ENCODE measurements at regions not wholly inside any gene's neighbourhood (a gene's known extent, or its start where the extent isn't known, plus 50 kb on each side); places are given as distances from the start of the nearest gene placed in this dataset.

- TF ChIP-seq CTCF (IDR thresholded peaks at IDR 0.05; ENCODE audit: insufficient read depth, missing control alignments), result no peak
- FAIRE-seq, result no peak
- DNase-seq (ENCODE audit: insufficient read length, low spot score), result no peak
Observed at GRCh38 chr5:81843845-81844244, 92.9 kb upstream of the SSBP2 start.

- FAIRE-seq (no peak), DNase-seq (ENCODE audit: insufficient read length, low spot score) (no peak)
- TF ChIP-seq CTCF (IDR thresholded peaks at IDR 0.05; ENCODE audit: insufficient read depth, missing control alignments), result no peak
Observed at GRCh38 chr5:81842795-81843398, 92.0 kb upstream of the SSBP2 start.

- no peak for TF ChIP-seq CTCF (IDR thresholded peaks at IDR 0.05; ENCODE audit: insufficient read depth, missing control alignments)
- DNase-seq (ENCODE audit: insufficient read length, low spot score) (no peak), FAIRE-seq (no peak)
Observed at GRCh38 chr5:81839034-81839433, 88.1 kb upstream of the SSBP2 start.

GRCh38 chr5:81838307-81838906 lies 87.5 kb upstream of the SSBP2 start:
- FAIRE-seq (no peak), DNase-seq (ENCODE audit: insufficient read length, low spot score) (no peak)
- TF ChIP-seq CTCF (IDR thresholded peaks at IDR 0.05; ENCODE audit: insufficient read depth, missing control alignments), result peak; percentile 25

GRCh38 chr5:81837667-81838306 lies 86.9 kb upstream of the SSBP2 start:
- no peak for FAIRE-seq
- TF ChIP-seq CTCF (IDR thresholded peaks at IDR 0.05; ENCODE audit: insufficient read depth, missing control alignments), result no peak
- no peak for DNase-seq (ENCODE audit: insufficient read length, low spot score)

GRCh38 chr5:81835814-81836367 lies 85.0 kb upstream of the SSBP2 start:
- DNase-seq (ENCODE audit: insufficient read length, low spot score) (no peak), FAIRE-seq (no peak)
- no peak for TF ChIP-seq CTCF (IDR thresholded peaks at IDR 0.05; ENCODE audit: insufficient read depth, missing control alignments)
